Uterus (tissue), 3 donors: ENCODE measurements at regions not wholly inside any gene's neighbourhood (a gene's known extent, or its start where the extent isn't known, plus 50 kb on each side); places are given as distances from the start of the nearest gene placed in this dataset.

ENCODE experiments used
- DNase-seq, 2 donors: peaks; one replicate each; pipeline ENCODE4 v3.0.0-alpha.2; 2019 to 2020
- H3K27ac ChIP-seq, 2 donors: fragments of 200-600 bp; sonication (generic); 1 replicate in 1 of 2; 2 replicates in 1 of 2; pipeline ENCODE4 v1.5.1; 2016 to 2018
- H3K27me3 ChIP-seq, 2 donors: fragments of 200-600 bp; sonication (generic); one replicate each; pipeline ENCODE4 v1.5.1; 2018 to 2019; ENCODE audit warnings: control low read depth in 1 of 2
- H3K36me3 ChIP-seq, 2 donors: fragments of 200-600 bp; sonication (generic); one replicate each; pipeline ENCODE4 v1.5.1; 2019; ENCODE audit warnings: control low read depth in 1 of 2
- H3K4me1 ChIP-seq, 2 donors: fragments of 200-600 bp; sonication (generic); one replicate each; pipeline ENCODE4 v1.5.1; 2018 to 2019; ENCODE audit warnings: control low read depth in 1 of 2
- H3K4me3 ChIP-seq, 2 donors: fragments of 200-600 bp; sonication (generic); 1 replicate in 1 of 2; 2 replicates in 1 of 2; pipeline ENCODE4 v1.5.1; 2018 to 2019; ENCODE audit warnings: mild to moderate bottlenecking in 1 of 2
- H3K9me3 ChIP-seq, 2 donors: fragments of 200-600 bp; sonication (generic); one replicate each; pipeline ENCODE4 v1.5.1; 2019; ENCODE audit warnings: control low read depth in 1 of 2
- POLR2A ChIP-seq, 2 donors: fragments of 450-650 bp; IDR thresholded peaks; one replicate each; pipeline ENCODE4 v1.6.1; 2016; ENCODE audit warnings: antibody characterized with exemption in 2 of 2, mild to moderate bottlenecking in 1 of 2, moderate library complexity in 1 of 2
- intact Hi-C: fragments of 100-400 bp; cut with DNase I; formaldehyde crosslinking; loops from one replicate; pipeline ENCODE4 v1.15.1; 2023; ENCODE audit warnings: low total_unique reads
- TF ChIP-seq, protein P1 (sequence below), 4 experiments: fragments of 200-600 bp in 2 of 4; fragments of 450-650 bp in 2 of 4; sonication (generic) in 2 of 4; IDR thresholded peaks; one replicate each; pipeline ENCODE4 v1.5.1; 2016 to 2019; ENCODE audit warnings: antibody characterized with exemption in 4 of 4, mild to moderate bottlenecking in 2 of 4, moderate library complexity in 1 of 4
- donor health status: DM: yes; HTN: yes; CAD: no.

DNA sequence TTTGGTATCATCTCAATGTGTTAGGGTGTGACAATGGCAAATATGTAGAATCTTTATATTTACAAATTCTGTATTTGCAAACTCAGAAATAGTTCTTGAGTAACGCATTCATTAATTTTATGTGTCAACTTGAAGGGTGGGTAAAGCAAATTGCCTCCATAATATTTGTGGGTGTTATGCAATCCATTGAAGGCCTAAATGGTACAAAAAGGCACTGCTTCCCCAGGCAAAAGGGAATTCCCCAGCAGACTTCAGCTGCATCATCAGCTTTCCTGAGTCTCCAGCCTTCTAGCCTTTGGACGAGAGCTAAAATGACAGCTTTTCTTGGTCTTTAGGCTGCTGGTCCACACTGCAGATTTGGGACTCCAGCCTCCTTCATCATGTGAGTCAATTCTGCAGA is 292.2 kb upstream of the PCDH7 start:
- H3K27ac ChIP-seq: no peak overlapping the region
- DNase-seq: no peak
- intact Hi-C loops: no loop called here
- H3K27me3 ChIP-seq: no peaks in the 10 kb centered on the region
- TF ChIP-seq, protein P1, sequence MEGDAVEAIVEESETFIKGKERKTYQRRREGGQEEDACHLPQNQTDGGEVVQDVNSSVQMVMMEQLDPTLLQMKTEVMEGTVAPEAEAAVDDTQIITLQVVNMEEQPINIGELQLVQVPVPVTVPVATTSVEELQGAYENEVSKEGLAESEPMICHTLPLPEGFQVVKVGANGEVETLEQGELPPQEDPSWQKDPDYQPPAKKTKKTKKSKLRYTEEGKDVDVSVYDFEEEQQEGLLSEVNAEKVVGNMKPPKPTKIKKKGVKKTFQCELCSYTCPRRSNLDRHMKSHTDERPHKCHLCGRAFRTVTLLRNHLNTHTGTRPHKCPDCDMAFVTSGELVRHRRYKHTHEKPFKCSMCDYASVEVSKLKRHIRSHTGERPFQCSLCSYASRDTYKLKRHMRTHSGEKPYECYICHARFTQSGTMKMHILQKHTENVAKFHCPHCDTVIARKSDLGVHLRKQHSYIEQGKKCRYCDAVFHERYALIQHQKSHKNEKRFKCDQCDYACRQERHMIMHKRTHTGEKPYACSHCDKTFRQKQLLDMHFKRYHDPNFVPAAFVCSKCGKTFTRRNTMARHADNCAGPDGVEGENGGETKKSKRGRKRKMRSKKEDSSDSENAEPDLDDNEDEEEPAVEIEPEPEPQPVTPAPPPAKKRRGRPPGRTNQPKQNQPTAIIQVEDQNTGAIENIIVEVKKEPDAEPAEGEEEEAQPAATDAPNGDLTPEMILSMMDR (IDR thresholded peaks at IDR 0.05): no peak
- TF ChIP-seq POLR2A (IDR thresholded peaks at IDR 0.05): no peak
- H3K4me3 ChIP-seq: no peak overlapping the region
- H3K9me3 ChIP-seq: no peaks in the 10 kb centered on the region
- no peaks in the 10 kb centered on the region for H3K4me1 ChIP-seq
- H3K36me3 ChIP-seq: no peaks in the 10 kb centered on the region

DNA sequence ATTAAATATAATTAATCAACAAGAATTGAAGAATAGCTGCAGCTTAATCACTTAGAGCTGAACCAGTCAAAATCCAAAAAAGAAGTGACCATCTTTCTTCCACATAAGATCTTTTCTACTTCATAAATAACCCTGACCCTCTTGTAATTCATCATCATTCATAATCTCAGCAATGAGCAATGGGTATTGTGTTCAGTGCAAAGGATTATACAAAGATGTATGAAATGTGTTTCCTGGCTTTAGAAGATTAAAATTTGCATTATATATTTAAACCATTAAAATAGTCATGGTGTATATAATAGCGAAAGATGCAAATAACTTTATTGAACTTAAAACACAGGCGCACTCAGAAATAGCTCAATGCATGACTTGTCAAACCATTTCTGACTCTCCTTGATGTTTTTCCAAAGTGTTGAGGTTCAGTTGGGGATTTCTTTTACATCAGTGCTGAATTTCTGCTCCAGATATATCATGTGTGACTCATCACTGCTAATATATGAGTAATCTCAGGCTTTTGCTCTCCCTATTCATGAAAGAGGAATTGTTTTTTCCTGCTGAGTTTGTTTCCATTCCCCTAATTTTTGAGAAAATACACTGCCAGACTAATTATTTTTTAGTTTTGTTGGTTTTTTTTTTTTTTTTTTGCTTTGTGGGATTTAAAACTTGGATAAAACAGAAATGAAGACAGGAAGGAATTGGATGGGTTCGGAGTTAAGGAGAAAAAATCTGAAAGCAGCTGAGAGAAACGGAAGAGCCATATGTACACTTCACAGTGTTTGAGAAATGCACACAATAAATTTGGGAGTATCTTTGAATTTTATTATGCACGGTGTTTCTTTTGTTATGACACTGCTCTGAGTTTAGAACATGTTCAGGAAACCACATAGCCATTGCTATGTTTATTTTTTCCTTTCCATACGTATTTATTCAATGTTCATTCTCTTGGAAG is 290.1 kb upstream of the PCDH7 start:
- no peaks in the 10 kb centered on the region for H3K36me3 ChIP-seq
- DNase-seq: no peak
- H3K27ac ChIP-seq: no peak overlapping the region
- no peak overlapping the region for H3K4me3 ChIP-seq
- no peaks in the 10 kb centered on the region for H3K27me3 ChIP-seq
- intact Hi-C loops: no loop called here
- H3K9me3 ChIP-seq: no peaks in the 10 kb centered on the region
- H3K4me1 ChIP-seq: no peaks in the 10 kb centered on the region
- no peak for TF ChIP-seq POLR2A (IDR thresholded peaks at IDR 0.05)
- TF ChIP-seq, protein P1 (IDR thresholded peaks at IDR 0.05): no peak

DNA sequence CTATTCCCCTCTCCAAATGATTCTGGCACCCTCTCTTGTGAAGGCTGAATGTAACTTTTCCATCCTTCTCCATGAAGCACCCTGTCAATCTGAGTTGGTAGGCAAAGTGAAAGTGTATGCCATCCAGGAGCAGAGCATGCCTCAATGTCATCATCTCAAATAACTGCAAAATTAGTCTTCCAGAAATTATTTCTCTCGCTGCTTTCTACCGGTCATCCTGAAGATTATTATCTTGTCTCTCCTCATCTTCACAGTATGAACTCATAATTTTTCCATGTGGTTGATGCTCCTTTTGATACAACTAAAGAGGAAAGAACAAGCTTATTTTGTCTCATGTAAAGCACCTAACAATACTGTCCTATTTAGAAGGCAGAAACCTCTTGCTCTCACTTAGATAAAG is 285.5 kb upstream of the PCDH7 start:
- H3K9me3 ChIP-seq: no peaks in the 10 kb centered on the region
- no peaks in the 10 kb centered on the region for H3K36me3 ChIP-seq
- H3K4me3 ChIP-seq: no peak overlapping the region
- H3K4me1 ChIP-seq: no peaks in the 10 kb centered on the region
- no peaks in the 10 kb centered on the region for H3K27me3 ChIP-seq
- TF ChIP-seq, protein P1 (IDR thresholded peaks at IDR 0.05): no peak
- TF ChIP-seq POLR2A (IDR thresholded peaks at IDR 0.05): no peak
- H3K27ac ChIP-seq: no peak overlapping the region
- intact Hi-C loops: no loop called here
- no peak for DNase-seq

DNA sequence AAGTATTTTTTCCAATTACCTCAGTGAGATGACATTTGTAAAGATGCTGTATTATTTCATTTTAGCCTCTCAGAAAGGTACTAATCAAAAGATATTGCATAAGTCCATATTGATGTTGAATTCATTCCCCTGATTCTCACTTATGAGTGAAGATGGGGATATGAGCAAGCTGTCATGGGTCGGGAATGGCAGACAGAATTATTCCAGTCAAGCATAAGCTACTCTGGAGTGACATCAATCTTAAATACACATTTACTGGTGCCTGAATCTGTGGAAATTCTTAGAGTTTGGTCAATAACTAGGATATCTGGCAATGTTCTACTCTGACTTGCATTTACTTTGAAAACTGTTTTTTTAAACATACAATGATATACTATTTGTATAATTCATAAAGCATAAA is 283.8 kb upstream of the PCDH7 start:
- no peaks in the 10 kb centered on the region for H3K9me3 ChIP-seq
- DNase-seq: no peak
- intact Hi-C loops: no loop called here
- no peak overlapping the region for H3K4me3 ChIP-seq
- no peaks in the 10 kb centered on the region for H3K36me3 ChIP-seq
- no peak overlapping the region for H3K27ac ChIP-seq
- TF ChIP-seq POLR2A (IDR thresholded peaks at IDR 0.05): no peak
- TF ChIP-seq, protein P1 (IDR thresholded peaks at IDR 0.05): no peak
- H3K27me3 ChIP-seq: no peaks in the 10 kb centered on the region
- no peaks in the 10 kb centered on the region for H3K4me1 ChIP-seq

DNA sequence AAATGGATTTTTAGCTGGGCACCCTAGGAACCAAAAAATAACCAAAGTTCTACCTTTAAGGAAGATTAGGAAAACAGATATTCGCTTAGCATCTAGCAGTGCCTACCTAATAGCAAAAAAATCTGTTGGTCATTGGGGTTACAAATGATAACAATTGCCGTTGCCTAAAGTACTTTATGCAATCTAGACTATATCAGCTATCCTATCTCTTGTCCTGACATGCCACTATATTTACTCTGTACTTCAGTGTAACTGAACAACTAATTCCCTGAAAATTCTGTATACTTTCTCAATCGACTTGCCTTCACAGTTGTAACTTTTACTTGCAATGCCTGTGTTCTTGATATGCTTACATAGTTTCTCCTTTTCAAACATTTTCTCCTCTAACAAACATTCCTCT is 282.9 kb upstream of the PCDH7 start:
- Histone ChIP-seq H3K27ac (no peak overlapping the region), H3K4me1 (no peaks in the 10 kb centered on the region), H3K4me3 (no peak overlapping the region), H3K36me3 (no peaks in the 10 kb centered on the region), H3K27me3 (no peaks in the 10 kb centered on the region), H3K9me3 (no peaks in the 10 kb centered on the region)
- DNase-seq: no peak
- intact Hi-C loops: no loop called here
- TF ChIP-seq, protein P1 (IDR thresholded peaks at IDR 0.05): no peak
- no peak for TF ChIP-seq POLR2A (IDR thresholded peaks at IDR 0.05)
